HG03097 (cell line): ENCODE measurements at regions not wholly inside any gene's neighbourhood (a gene's known extent, or its start where the extent isn't known, plus 50 kb on each side); places are given as distances from the start of the nearest gene placed in this dataset.

Source experiments
- ATAC-seq: cut with Tn5 transposase; IDR thresholded peaks from one replicate; pipeline ENCODE4 v1.9.1; 2021; ENCODE audit not compliant: unreplicated experiment, low FRiP score

DNA sequence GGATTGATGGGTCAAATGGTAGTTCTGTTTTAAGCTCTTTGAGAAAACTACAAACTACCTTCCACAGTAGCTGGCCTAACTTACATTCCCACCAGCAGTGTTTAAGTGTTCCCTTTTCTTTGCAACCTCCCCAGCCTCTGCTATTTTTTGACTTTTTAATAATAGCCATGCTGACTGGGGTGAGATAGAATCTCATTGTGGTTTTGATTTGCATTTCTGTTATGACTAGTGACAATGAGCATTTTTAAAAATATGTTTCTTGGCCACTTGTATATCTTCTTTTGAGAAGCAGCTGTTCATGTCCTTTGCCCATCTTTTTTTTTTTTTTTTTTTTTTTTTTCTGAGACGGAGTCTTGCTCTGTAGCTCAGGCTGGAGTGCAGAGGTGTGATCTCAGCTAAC lies 155.2 kb upstream of the BMPER start:
- ATAC-seq, result no peak

DNA sequence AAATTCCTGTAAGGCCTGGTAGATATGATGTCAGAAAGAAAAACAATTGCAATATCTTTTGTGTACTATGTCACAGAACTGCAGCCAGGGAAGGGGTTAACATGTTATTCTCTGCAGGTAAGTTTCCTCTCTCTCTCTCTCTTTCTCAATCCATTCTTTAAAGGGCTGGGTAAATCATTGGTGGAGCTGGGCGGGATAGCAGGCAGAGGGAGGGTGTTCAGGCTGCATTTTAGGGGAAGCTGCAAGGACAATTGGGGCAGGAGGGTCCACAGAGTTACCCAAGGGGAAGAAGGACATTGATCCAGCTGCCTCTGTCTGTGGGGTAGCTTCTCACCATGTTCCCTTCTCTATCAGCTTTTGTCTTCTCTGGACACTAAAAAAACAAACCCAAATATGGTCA lies 153.9 kb upstream of the BMPER start:
- ATAC-seq, result no peak

DNA sequence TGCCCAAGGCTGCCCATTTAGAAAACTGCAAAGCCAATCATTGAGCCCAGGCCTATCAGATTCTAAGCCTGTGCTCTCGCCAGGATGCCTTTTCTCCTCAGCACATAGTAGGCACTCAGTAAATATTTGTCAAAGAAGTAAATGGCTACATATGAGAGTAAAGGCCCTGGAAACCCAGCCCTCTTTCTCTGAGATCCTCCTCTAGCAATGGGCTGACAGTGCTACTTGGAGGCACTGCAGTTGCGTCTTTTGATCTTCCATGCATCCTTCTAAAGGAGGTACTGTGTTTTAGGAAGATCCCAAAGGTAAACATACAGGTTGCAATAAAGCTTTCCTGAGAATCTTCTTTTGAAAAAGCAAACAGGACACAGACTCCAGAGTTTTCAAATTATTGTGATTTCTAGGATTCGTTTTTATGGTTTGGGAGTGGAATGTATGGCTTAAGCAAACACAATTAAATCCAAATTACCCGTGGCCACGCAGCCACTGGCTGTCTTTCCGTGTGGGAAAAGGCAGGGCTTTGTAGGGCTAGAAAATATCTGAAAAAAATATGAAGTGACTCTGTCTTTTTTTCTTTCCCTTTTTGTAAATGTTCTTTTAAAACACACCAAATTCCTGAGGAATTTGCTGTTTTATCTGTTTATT lies 151.3 kb upstream of the BMPER start:
- ATAC-seq, result no peak

DNA sequence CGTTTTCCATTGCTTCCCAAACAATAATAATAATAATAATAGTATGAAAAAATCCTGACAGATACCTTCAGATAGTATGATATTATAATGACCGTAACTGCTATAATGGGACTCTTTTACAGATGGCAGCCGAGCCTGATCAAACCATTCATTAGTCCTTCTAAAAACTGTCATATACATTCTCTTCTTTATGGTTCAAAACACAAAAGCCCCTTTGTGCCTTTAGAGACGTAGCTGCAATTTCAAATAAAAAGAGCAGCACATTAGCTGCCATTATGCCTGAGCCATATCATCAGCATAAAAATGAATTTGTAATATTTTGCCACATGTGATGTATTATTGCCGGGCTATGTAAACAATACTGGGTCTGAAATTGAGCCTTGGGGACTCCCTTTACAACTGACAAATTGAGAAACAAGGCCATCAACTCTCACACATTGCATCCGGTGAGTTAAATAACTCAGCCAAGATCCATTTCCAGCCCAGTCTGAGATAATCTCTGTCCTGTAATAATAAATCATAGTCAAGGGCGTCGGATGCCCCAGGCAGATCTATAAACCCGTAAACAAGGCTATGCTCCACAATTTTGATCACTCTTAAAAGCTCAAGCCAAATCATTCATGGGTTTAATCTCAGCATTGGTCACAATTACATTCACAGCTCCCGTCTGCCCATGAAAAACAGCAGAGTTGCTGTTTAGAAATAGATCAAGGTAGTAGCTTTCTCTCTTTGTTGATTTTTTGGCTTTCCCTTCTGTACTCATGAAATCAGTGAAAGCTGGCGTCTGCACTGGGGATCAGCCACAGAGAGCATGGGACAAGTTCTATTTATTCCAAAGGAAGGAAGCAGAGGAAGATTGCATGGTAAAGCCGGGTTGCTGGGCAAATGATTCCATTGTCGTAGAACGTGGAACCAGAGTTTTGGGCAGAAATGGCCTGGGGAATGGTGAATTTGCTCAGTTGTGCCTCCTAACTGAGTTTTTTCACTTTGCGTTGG lies 150.1 kb upstream of the BMPER start:
- ATAC-seq, result no peak

DNA sequence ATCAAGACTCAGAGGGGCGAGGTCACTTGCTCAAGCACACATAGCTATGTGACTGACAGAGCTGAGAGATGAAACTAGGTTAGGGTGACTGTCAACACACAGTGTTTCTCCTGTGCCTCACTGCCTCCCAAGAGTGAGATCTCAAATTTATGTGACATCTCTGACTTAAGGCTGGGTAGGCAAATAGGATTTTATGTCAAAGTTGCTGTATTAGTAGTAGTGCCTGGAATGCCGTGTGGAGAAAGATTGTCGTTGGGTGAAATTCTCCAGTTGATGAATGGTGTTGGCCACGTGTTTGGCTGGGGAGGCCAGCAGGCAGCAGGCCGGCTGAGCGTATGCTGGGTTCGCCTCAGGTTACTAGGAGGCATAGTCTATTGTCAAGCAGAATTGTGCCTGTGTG lies 148.3 kb upstream of the BMPER start:
- ATAC-seq, result no peak

DNA sequence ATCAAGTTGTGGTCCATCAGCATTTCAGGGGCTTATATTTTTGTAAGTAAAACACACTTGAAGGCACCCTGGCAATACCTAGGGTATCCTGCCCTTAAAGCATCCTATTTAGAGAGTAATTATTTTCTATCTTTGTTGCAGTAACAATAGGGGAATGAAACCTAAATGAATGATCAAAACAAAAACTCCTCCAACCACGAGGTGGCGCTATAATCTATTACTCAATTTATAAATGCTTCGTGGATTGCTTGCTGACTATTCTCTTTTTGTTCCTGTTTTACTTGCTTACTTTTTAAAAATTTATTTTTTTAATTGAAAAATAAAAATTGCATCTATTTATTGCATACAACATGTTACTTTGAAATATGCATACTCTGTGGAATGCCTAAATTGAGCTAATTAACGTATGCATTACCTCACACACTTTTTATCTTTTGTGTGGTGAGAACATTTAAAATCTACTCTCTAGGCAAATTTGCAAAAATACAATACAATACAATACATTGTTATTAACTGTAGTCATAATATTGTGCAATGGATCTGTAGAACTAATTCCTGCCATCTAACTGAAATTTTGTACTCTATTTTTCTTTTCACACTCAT lies 147.7 kb upstream of the BMPER start:
- ATAC-seq, result no peak

DNA sequence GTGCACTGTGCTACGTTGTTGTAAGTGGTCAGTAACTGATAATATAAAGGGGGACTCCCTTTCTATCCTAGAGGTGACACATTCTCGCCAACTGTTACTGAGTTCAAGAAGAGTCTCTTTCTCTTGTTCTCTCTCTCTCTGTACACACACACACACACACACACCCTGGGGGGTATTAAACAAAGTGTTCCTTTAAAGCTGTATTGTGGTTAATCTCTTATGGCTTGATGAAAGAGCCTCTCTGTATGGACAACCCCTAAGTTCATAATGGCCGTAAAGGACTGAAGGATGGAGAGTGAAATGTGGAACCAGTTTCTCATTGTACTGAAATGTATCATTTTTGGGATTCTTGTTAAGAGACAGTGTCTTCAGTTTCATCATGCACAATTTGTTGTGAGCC lies 145.2 kb upstream of the BMPER start:
- ATAC-seq, result no peak

DNA sequence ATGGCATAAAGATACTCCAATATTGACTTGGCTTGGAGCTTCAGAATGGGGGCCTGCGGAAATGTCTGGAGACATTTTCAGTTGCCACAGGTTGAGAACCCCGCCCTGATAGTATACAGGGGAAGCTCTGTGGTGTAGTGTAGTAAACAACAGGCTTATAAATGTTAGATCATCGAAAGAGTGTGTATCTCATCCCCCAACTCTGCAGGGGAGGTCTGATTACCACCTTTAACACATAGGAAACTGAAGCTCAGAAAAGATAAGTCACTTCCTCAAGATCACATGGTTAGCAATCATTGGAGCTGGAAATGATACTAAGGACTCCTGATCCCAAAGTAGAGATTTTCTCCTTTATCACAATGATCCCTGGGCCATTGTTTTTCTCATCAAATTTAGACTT lies 144.5 kb upstream of the BMPER start:
- ATAC-seq, result no peak

DNA sequence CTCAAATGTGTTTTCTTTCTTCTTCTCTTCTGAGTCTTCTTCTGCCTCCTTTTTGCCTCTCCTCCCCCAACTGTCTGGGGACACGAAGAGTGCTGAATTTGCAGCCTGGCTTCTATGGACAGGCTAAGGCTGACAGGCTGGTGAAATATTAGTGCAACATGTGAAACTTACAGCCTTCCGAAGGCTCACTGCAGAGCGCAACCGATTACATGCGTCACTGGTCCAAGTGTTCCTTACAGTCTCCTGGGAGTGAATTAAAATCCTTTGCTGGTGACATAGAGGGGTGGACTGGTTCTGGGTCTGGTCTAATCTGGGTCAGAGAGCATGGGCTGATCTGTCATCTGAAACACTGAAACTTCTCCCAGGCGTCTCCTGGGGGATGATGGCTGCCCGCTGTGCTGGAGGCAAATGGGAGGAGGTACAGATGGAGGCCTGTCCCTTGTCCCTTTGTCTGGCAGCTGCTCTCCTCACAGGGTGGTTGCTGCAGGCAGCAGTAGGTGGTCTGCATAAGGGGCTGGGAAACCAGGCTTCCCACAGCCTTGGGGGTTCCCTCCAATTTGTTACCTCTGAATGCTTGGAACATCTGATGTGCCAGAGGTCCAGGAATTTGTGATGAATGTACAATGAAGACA lies 143.8 kb upstream of the BMPER start:
- no peak for ATAC-seq

DNA sequence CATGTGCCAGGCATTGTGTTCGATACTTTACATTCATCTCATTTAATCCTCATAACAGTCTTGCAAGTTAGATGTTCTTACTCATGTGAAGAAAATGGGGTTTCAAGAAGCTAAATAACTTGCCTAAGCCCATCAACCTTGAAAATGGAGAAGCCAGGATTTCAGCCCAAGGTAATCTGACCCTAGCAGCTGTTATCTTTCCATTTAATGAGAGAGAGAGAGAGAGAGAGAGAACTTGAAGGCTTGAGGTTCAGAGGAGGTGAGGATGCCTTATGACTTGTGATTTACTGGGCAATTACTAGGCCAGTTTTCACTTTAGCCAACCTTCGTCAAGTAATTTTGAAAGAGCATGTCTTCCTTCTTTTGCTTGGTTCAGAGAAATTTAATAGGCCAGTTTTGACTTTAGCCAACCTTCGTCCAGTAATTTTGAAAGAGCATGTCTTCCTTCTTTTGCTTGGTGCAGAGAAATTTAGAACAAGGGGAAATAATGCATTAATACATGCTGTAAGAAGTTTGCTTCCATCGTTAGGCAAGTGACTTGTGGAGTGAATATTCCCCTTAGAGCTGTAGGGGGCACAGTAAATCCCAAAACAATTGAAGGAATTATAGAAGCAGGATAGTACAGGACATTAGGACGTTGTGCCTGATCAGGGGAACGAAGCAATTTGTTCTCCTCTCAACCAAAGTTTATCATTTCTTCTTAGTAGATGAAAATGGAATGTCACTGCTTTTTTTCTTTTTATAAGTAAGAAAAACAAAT lies 143.0 kb upstream of the BMPER start:
- no peak for ATAC-seq

DNA sequence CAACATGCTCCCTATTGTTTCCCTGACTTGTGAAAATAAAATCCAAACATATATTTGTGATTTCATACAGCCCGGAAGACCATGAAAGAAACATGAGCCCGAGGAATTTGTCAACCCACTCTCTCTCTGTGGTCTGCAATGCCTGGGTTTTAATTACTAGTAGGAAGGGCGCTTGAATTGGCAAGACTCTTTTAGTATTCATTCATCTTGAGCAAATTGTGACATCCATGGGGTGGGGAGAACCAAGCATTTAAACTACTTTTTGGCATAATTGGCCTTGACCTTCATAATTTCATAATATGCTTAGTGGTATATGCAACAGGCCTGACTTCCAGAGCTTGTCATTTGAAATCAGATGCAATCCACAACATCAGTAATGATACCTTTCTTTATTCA lies 142.4 kb upstream of the BMPER start:
- ATAC-seq, result no peak

DNA sequence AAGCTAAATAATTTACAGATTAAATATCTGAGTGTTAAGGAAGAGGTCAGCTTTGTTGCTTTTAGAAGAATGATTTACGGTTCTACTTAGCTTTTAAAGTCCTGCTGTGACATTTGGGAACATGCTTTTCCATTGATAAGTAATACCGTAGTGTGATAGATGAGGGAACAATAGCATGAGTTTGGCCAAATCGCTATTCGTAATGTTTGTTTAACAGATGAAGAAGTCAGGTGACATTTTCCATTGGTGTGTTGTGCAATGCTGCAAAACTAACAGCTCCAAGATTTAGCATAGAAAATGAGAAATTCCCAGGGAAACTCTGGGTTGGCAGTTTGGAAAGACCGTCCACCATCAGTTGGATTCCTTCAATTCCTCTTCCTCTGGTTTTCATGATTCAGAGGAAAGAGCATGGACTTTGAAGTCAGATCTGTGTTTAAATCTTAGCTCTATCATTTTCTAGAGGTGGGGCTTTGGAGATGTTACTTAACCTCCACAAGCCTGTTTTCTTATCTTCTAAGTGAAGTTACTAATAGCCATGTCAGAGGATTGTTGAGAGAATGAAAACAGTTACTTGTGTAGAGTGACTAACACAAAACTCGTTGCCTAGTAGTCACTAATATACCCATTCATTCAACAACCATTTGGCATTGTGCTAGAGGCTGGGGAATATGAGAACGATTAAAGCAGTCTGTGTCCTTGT lies 140.4 kb upstream of the BMPER start:
- no peak for ATAC-seq

DNA sequence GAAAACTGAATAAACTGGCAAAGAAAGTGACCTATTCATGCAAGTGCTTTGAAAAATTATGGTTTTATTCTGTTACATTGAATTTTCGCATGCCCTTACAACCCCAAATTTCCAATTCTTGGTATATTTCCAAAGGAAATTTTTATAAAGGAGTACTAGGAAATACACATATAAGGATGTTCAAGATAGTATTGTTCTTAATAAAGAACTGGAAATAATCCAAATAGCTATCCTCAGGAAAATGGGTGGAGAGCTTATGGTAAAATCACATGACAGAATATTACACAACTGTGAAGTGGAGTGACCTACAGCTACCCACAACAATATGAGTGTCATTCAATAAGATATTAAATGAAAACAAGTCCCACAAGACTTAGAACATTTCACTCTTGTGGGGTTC lies 138.9 kb upstream of the BMPER start:
- no peak for ATAC-seq

DNA sequence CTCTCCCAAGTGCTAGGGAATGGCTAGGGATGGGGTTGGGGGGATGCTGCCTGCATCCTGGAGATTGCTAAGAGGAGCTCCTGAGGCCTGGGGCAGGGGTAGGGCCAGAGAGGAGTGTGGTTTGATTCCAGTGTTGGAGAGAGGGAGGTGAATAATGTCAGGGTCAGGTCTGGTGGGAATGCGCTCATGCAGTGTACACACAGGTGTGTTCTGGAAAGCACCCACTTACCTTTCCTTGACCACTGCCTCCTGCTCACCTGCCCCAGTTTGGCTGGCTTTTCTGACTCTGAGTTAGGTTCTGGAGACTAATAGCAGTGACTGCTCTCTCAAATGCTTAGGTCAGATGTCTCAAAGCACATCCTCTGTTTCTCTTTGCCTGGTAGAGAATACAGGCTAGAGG lies 135.4 kb upstream of the BMPER start:
- ATAC-seq, result no peak

DNA sequence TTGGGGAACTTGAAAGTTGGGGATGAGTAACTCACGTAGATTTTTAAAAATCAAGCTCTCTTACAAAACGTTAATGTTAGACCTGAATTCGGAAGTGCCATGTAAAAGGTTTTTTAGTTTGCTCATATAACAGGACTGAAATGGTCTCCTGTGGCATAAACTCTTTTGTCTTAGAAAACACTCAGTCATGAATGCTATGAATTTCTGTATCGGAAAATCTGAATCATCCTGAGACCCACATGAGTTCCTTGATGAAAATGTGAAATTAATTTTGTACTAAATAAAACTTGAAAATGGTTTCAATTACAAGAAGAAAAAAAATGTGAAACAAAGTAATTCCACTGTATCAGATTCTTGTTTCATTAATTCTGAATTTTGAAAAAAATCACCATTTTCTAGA lies 134.8 kb upstream of the BMPER start:
- no peak for ATAC-seq

DNA sequence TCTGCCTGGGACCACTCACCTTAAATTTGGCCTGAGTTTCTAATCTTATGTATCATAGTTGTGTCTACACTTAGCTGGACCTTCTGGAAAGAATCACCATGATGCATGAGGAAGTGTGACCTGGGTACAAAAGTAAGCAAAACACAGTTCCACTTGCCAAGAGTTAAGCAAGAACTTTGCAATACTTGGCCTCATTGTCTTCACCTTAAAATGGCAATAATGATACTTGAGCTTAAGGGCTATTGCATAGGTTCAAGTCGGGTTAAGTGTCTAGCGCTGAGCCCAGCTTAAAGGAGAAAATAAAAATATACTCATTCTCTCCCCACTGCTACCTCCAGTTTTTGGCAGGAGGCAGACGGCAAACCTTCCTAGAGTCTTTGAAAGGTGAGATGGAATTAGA lies 133.9 kb upstream of the BMPER start:
- ATAC-seq, result no peak

DNA sequence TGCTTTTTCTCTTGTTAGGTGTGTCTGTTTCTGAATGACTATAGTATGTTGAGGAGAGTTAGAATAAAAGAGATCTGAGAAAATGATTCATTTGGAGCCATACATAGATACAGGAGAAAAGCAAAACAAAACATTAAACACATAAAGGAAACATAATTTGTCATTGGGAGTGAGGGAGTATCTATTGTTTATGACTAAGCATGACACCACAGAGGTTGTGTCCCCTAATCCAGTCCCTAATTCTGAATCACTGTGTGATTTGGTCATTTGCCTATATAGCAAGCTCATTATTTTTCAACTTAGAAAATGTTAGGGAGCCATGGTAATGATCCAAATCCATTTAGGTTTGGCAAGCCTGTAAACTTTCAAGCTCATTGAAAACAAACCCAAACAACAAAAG lies 132.3 kb upstream of the BMPER start:
- no peak for ATAC-seq

DNA sequence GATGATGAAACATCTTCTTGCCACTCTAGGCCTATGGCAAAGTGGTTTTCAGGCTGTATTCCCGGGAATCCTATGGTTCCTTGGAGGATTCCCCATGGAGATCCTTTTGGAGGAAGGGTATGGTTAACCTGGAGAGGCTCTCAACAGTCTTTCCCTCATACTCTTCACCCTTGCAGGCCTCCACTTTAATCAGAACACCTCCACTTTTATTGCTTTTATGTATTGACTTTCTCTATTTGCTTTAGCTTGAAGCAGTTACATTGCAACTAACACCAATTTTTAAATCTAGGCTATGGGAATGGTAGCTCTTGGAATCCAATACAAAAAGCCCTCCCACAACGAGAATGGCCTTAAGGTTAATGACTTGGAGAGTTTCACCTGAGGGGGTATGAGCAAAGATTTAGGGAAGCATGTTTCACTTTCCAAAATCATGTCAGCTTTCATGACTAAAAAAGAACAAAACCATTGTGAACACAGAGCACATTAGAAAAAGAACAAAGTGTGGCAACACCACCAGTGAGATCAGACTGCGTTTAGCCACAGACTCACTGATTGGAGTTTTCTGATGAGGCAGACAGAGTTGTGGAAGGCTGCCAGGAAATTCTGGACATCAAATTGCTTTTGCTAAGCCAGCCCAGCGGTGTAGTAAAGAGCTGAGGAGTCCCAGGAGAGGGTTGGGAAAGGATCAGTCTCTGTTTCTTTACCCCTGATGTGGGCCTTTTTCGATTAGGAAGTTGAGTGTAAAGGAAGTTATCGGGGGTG lies 130.4 kb upstream of the BMPER start:
- ATAC-seq, result no peak

DNA sequence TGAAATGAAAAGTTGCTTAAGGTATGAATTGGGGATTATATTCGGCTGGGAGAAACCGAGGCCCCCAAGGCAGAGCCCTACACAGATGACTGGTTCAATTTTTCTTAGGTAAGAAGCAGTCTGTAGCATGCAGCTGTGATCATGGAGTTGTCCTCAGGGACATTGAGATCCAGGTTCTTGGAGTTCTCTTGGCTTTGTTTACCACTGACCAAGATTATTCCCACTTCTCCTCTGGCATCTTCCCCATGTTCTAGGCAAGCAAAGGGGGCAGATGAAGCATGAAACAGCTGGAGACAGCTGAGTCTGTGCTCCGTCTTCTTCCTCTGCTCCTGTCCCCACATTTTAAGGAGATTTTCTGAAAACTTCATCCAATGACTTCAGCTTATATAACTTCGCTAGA lies 129.5 kb upstream of the BMPER start:
- ATAC-seq, result no peak
